ENCODE measurements at regions not wholly inside any gene's neighbourhood (a gene's known extent, or its start where the extent isn't known, plus 50 kb on each side); places are given as distances from the start of the nearest gene placed in this dataset.
"Not testable (repeated sequence)": the region's sequence is repeated elsewhere in the genome, so short reads cannot be mapped to it uniquely, and the experiment has no call there.

GRCh38 chr3:197454014-197454413 is 101.8 kb downstream of the BDH1 start:
- peaks cover 21% of the 10 kb centered on the region for H3K4me1 Mint-ChIP-seq
- ChIA-PET CTCF (interaction anchor here (0.8 to 1.1 kb wide), 4 partner anchors 52 to 177 kb away, joined by 3 read pairs; partner anchors contain the start of gene DLG1), POLR2A (no interaction called here)
- no peaks in the 10 kb centered on the region for H3K36me3 Mint-ChIP-seq
- ATAC-seq (no peak), DNase-seq (ENCODE audit: low spot score) (no peak)
- no peak overlapping the region for H3K27ac Mint-ChIP-seq
- H3K9me3 Mint-ChIP-seq = no peaks in the 10 kb centered on the region
- peaks cover 24% of the 10 kb centered on the region for H3K27me3 Mint-ChIP-seq (ENCODE audit: low read depth)
- no peak for TF ChIP-seq ATF1 (CRISPR knock-in tag; IDR thresholded peaks at IDR 0.05)
- TF ChIP-seq ATF6 (CRISPR knock-in tag; IDR thresholded peaks at IDR 0.05) = no peak
- TF ChIP-seq MYBL2 (CRISPR knock-in tag; IDR thresholded peaks at IDR 0.05) = no peak
- H3K4me3 Mint-ChIP-seq = no peak overlapping the region

GRCh38 chr3:197450810-197451209 is 105.0 kb downstream of the BDH1 start:
- no peak for ATAC-seq
- TF ChIP-seq ERG (CRISPR knock-in tag; IDR thresholded peaks at IDR 0.05) = no peak
- no peak for TF ChIP-seq NR1H2 (CRISPR knock-in tag; IDR thresholded peaks at IDR 0.05)
- Mint-ChIP-seq H3K27ac (no peak overlapping the region), H3K27me3 (ENCODE audit: low read depth) (peaks cover 16% of the 10 kb centered on the region), H3K9me3 (no peaks in the 10 kb centered on the region), H3K4me1 (peaks cover 25% of the 10 kb centered on the region), H3K4me3 (no peak overlapping the region), H3K36me3 (no peaks in the 10 kb centered on the region)
- ChIA-PET POLR2A (no interaction called here), CTCF (no interaction called here)
- DNase-seq (ENCODE audit: low spot score) = no peak

GRCh38 chr3:197450308-197450707 is 105.5 kb downstream of the BDH1 start:
- Mint-ChIP-seq H3K27ac (no peak overlapping the region; the same call in 1 of the 2 replicates), H3K27me3 (ENCODE audit: low read depth) (peaks cover 11% of the 10 kb centered on the region), H3K9me3 (no peaks in the 10 kb centered on the region), H3K4me3 (no peak overlapping the region), H3K4me1 (peaks cover 20% of the 10 kb centered on the region), H3K36me3 (no peaks in the 10 kb centered on the region)
- ChIA-PET POLR2A (no interaction called here), CTCF (interaction anchor here (0.8 kb wide), 1 partner anchor 24 kb away, joined by 3 read pairs; no protein-coding TSS in a partner anchor)
- no peak for DNase-seq (ENCODE audit: low spot score)
- no peak for TF ChIP-seq ZNF281 (CRISPR knock-in tag; IDR thresholded peaks at IDR 0.05)
- no peak for TF ChIP-seq ZNF121 (CRISPR knock-in tag; IDR thresholded peaks at IDR 0.05)
- TF ChIP-seq NFE2L1 (CRISPR knock-in tag; IDR thresholded peaks at IDR 0.05) = no peak
- TF ChIP-seq PRDM15 (CRISPR knock-in tag; IDR thresholded peaks at IDR 0.05) = no peak
- TF ChIP-seq ERG (CRISPR knock-in tag; IDR thresholded peaks at IDR 0.05) = no peak
- no peak for ATAC-seq

GRCh38 chr3:197449181-197449580 is 106.6 kb downstream of the BDH1 start:
- H3K4me1 Mint-ChIP-seq = peaks cover 18% of the 10 kb centered on the region
- H3K9me3 Mint-ChIP-seq; H3K4me3 Mint-ChIP-seq; H3K27me3 Mint-ChIP-seq (ENCODE audit: low read depth); POLR2A ChIA-PET; ATAC-seq; H3K36me3 Mint-ChIP-seq; DNase-seq (ENCODE audit: low spot score); H3K27ac Mint-ChIP-seq: not testable (repeated sequence)
- CTCF ChIA-PET = interaction anchor here (0.6 kb wide), 1 partner anchor 20 kb away, joined by 3 read pairs; no protein-coding TSS in a partner anchor

- H3K36me3 Mint-ChIP-seq; H3K4me3 Mint-ChIP-seq; H3K27ac Mint-ChIP-seq; DNase-seq (ENCODE audit: low spot score); H3K9me3 Mint-ChIP-seq; H3K27me3 Mint-ChIP-seq (ENCODE audit: low read depth); ATAC-seq; CTCF ChIA-PET; POLR2A ChIA-PET: not testable (repeated sequence)
- H3K4me1 Mint-ChIP-seq = peaks cover 18% of the 10 kb centered on the region
These were observed 108.0 kb downstream of the BDH1 start for GRCh38 chr3:197447781-197448180.
